HepG2 (cell line): ENCODE measurements at regions not wholly inside any gene's neighbourhood (a gene's known extent, or its start where the extent isn't known, plus 50 kb on each side); places are given as distances from the start of the nearest gene placed in this dataset.

ENCODE experiments used
- ATAC-seq: fragments of 200-7000 bp; cut with Tn5 transposase; 3 replicates; pipeline ENCODE4 v1.9.1; 2020; ENCODE audit warnings: mild to moderate bottlenecking, moderate library complexity
- BruUV-seq: library from RNA; stranded (reverse); fragments of 400-500 nt; replicated peaks from 2 replicates; lab custom pipeline; 2021; lab: Mats Ljungman, UMichigan
- CTCF ChIA-PET: fragments of 300-600 bp; formaldehyde crosslinking; extraction: SDS; loops from one replicate; lab custom pipeline; 2021; ENCODE audit warnings: low total read pairs, inconsistent platforms, low intra/inter-chr PET ratio; lab: Yijun Ruan, JAX
- POLR2A ChIA-PET: fragments of 350-600 bp; sonication (Branson Sonifier 250); formaldehyde crosslinking; loops from one replicate; lab custom pipeline; 2020; ENCODE audit warnings: antibody characterized with exemption, inconsistent platforms; lab: Yijun Ruan, JAX
- DNase-seq: peaks from one replicate; pipeline ENCODE4 v3.0.0-alpha.2; 2015; ENCODE audit warnings: low spot score
- FAIRE-seq: peaks from 3 replicates; lab custom pipeline; 2011; peaks lifted over from hg19 to GRCh38; lab: Jason Lieb, UNC
- H2AFZ ChIP-seq: one replicate; pipeline ENCODE4 v1.6.1; 2011; ENCODE audit warnings: low read length, inconsistent platforms
- H3K27ac ChIP-seq: fragments of 300-600 bp; 3 replicates; pipeline ENCODE4 v1.8.0; 2011; ENCODE audit warnings: mixed run types, mild to moderate bottlenecking, mixed read lengths, low read length, inconsistent platforms; ENCODE audit not compliant: insufficient read depth; ENCODE audit errors: extremely low read length
- H3K27me3 ChIP-seq, 2 experiments: fragments of 200-600 bp in 1 of 2; 2 replicates in 1 of 2; 3 replicates in 1 of 2; pipeline versions ENCODE4 v1.6.0 to v1.8.0; 2011; ENCODE audit warnings: low read length in 2 of 2, mild to moderate bottlenecking in 2 of 2, moderate library complexity in 2 of 2, inconsistent platforms in 1 of 2; ENCODE audit not compliant: insufficient read depth in 2 of 2, control insufficient read depth in 1 of 2
- H3K36me3 ChIP-seq, 2 experiments: fragments of 200-600 bp in 1 of 2; replicated peaks in 1 of 2; 2 replicates in 1 of 2; 3 replicates in 1 of 2; pipeline versions ENCODE4 v1.5.1 to v1.8.0; 2011; ENCODE audit warnings: low read length in 2 of 2, inconsistent platforms in 1 of 2; ENCODE audit not compliant: insufficient read depth in 2 of 2, control insufficient read depth in 1 of 2
- H3K4me1 ChIP-seq: 2 replicates; pipeline ENCODE4 v1.5.1; 2012; ENCODE audit warnings: low read length, inconsistent platforms; ENCODE audit not compliant: insufficient read depth
- H3K4me2 ChIP-seq: 2 replicates; pipeline ENCODE4 v1.6.0; 2011; ENCODE audit warnings: low read depth, low read length, inconsistent platforms
- H3K4me3 ChIP-seq, 3 experiments: fragments of 200-600 bp in 1 of 3; sonication (generic), shearing (Covaris generic) in 1 of 3; replicated peaks in 1 of 3; 2 replicates each; pipeline ENCODE4 v1.5.1; 2011 to 2016; ENCODE audit warnings: low read length in 3 of 3, inconsistent platforms in 2 of 3, low read depth in 2 of 3, mild to moderate bottlenecking in 2 of 3, control low read depth in 1 of 3, mixed read lengths in 1 of 3; ENCODE audit not compliant: insufficient read depth in 1 of 3
- H3K79me2 ChIP-seq: one replicate; pipeline ENCODE4 v1.6.1; 2011; ENCODE audit warnings: low read length, inconsistent platforms; ENCODE audit not compliant: insufficient read depth
- H3K9ac ChIP-seq: 2 replicates; pipeline ENCODE4 v1.6.0; 2011; ENCODE audit warnings: mild to moderate bottlenecking, low read depth, low read length, inconsistent platforms; ENCODE audit not compliant: insufficient read depth
- H3K9me3 ChIP-seq: 2 replicates; pipeline ENCODE4 v1.5.1; 2012; ENCODE audit warnings: mild to moderate bottlenecking, low read length
- H4K20me1 ChIP-seq: 2 replicates; pipeline ENCODE4 v1.6.0; 2011; ENCODE audit warnings: inconsistent platforms, mild to moderate bottlenecking, low read length, moderate library complexity; ENCODE audit not compliant: insufficient read depth
- AFF4 ChIP-seq: sonication (generic); formaldehyde crosslinking; IDR thresholded peaks from 2 replicates; pipeline ENCODE4 v1.4.0; 2020; ENCODE audit warnings: missing genetic modification reagents
- GZF1 ChIP-seq: sonication (generic); formaldehyde crosslinking; IDR thresholded peaks from 2 replicates; pipeline ENCODE4 v1.5.1; 2020; ENCODE audit warnings: mild to moderate bottlenecking, missing genetic modification reagents
- RARA ChIP-seq: IDR thresholded peaks from 2 replicates; pipeline ENCODE4 v1.6.1; 2016; ENCODE audit warnings: missing genetic modification reagents, missing compliant biosample characterization
- SOX13 ChIP-seq, 3 experiments: fragments of 450-650 bp in 1 of 3; sonication (generic) in 1 of 3; formaldehyde crosslinking in 1 of 3; IDR thresholded peaks in 2 of 3; conservative IDR thresholded peaks in 1 of 3; 2 replicates each; pipeline versions ENCODE4 v1.5.0 to v1.6.1; 2016 to 2020; ENCODE audit warnings: antibody characterized with exemption in 1 of 3, mild to moderate bottlenecking in 1 of 3, missing compliant biosample characterization in 1 of 3, missing genetic modification reagents in 1 of 3, moderate library complexity in 1 of 3
- SP140L ChIP-seq: sonication (generic); formaldehyde crosslinking; IDR thresholded peaks from 2 replicates; pipeline ENCODE4 v1.4.0; 2020; ENCODE audit warnings: missing genetic modification reagents, borderline replicate concordance
- ZHX1 ChIP-seq: sonication (generic); formaldehyde crosslinking; IDR thresholded peaks from 2 replicates; pipeline ENCODE4 v1.8.1; 2022; ENCODE audit warnings: low read depth, mild to moderate bottlenecking, missing genetic modification reagents
- ZIK1 ChIP-seq: sonication (generic); formaldehyde crosslinking; IDR thresholded peaks from 2 replicates; pipeline ENCODE4 v1.5.0; 2020; ENCODE audit warnings: mild to moderate bottlenecking, low read depth, missing genetic modification reagents, borderline replicate concordance
- ZKSCAN8 ChIP-seq: IDR thresholded peaks from 2 replicates; pipeline ENCODE4 v1.6.1; 2016; ENCODE audit warnings: borderline replicate concordance, missing genetic modification reagents, missing compliant biosample characterization
- ZNF350 ChIP-seq: sonication (generic); formaldehyde crosslinking; IDR thresholded peaks from 2 replicates; pipeline ENCODE4 v1.4.0; 2020; ENCODE audit warnings: mild to moderate bottlenecking, low read depth, missing genetic modification reagents, borderline replicate concordance
- ZNF616 ChIP-seq: sonication (generic); formaldehyde crosslinking; IDR thresholded peaks from 2 replicates; pipeline ENCODE4 v1.5.0; 2020; ENCODE audit warnings: low read depth, mild to moderate bottlenecking, missing genetic modification reagents
- ZNF713 ChIP-seq: sonication (generic); formaldehyde crosslinking; IDR thresholded peaks from 2 replicates; pipeline ENCODE4 v1.4.0; 2020; ENCODE audit warnings: mild to moderate bottlenecking, missing genetic modification reagents
- ZNF879 ChIP-seq: sonication (generic); formaldehyde crosslinking; IDR thresholded peaks from 2 replicates; pipeline ENCODE4 v1.8.1; 2023; ENCODE audit warnings: missing genetic modification reagents
- ZSCAN9 ChIP-seq: IDR thresholded peaks from 2 replicates; pipeline ENCODE4 v1.6.1; 2016; ENCODE audit warnings: borderline replicate concordance
- WGBS: methylation state at CpG from one replicate; pipeline ENCODE4 v1.1.6; 2017; ENCODE audit warnings: low lambda C conversion rate; 5-methylcytosine and 5-hydroxymethylcytosine counted together
- in situ Hi-C: cut with HindIII; loops from 2 replicates; pipeline ENCODE4 v1.10.0; 2017; ENCODE audit warnings: low pct_unique_long_range_greater_than_20kb; ENCODE audit not compliant: extremely low pct_ligation_motif_present
- intact Hi-C: fragments of 100-400 bp; cut with micrococcal nuclease; formaldehyde crosslinking; loops from one replicate; pipeline ENCODE4 v1.10.0; 2022; ENCODE audit not compliant: unreplicated experiment
- TF ChIP-seq, protein P1 (sequence below): IDR thresholded peaks from 2 replicates; pipeline ENCODE4 v1.6.1; 2016; ENCODE audit warnings: missing biosample characterization, missing genetic modification reagents, low read depth

- in situ Hi-C loops (no loop called here), intact Hi-C loops (no loop called here)
- Histone ChIP-seq H3K9ac (no peak overlapping the region), H3K27ac (no peak overlapping the region), H3K4me3 (no peak overlapping the region), H4K20me1 (no peaks in the 10 kb centered on the region), H3K4me1 (no peaks in the 10 kb centered on the region), H3K36me3 (no peaks in the 10 kb centered on the region), H3K79me2 (no peaks in the 10 kb centered on the region), H3K9me3 (peaks cover 48% of the 10 kb centered on the region; the same call in 1 of the 2 replicates), H3K27me3 (no peaks in the 10 kb centered on the region), H2AFZ (no peak overlapping the region), H3K4me2 (no peak overlapping the region)
- ChIA-PET POLR2A (no interaction called here), CTCF (no interaction called here)
- BruUV-seq = no TSS peak
- DNase-seq (no peak), FAIRE-seq (no peak), ATAC-seq (no peak)
- WGBS = 0% methylated on average over 1 of the region's 1 CpG
- TF ChIP-seq SP140L (CRISPR knock-in tag) = no peak
- no peak for TF ChIP-seq ZSCAN9 (CRISPR knock-in tag)
- TF ChIP-seq ZNF879 (CRISPR knock-in tag) = no peak
- TF ChIP-seq AFF4 (CRISPR knock-in tag) = no peak
- TF ChIP-seq ZNF350 (CRISPR knock-in tag) = no peak
- TF ChIP-seq ZKSCAN8 = no peak
- no peak for TF ChIP-seq SOX13 (IDR thresholded peaks at IDR 0.05)
- no peak for TF ChIP-seq SOX13 (CRISPR knock-in tag; conservative IDR thresholded peaks at IDR 0.05 in 1 of 2, IDR thresholded peaks at IDR 0.05 in 1 of 2)
- no peak for TF ChIP-seq ZIK1 (CRISPR knock-in tag)
- no peak for TF ChIP-seq ZNF616 (CRISPR knock-in tag)
- TF ChIP-seq, protein P1, sequence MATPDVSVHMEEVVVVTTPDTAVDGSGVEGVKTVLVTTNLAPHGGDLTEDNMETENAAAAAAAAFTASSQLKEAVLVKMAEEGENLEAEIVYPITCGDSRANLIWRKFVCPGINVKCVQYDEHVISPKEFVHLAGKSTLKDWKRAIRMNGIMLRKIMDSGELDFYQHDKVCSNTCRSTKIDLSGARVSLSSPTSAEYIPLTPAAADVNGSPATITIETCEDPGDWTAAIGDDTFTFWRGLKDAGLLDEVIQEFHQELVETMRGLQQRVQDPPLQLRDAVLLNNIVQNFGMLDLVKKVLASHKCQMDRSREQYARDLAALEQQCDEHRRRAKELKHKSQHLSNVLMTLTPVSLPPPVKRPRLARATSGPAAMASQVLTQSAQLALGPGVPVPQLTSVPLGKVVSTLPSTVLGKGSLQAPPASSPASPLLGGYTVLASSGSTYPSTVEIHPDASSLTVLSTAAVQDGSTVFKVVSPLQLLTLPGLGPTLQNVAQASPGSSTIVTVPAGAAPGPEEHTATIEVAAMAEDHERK (CRISPR knock-in tag) = no peak
- no peak for TF ChIP-seq RARA
- no peak for TF ChIP-seq ZNF713
- no peak for TF ChIP-seq GZF1
- no peak for TF ChIP-seq ZHX1
These were observed 374.0 kb upstream of the ADAMTS16 start for GRCh38 chr5:4766101-4766500.
